ENCODE measurements at regions not wholly inside any gene's neighbourhood (a gene's known extent, or its start where the extent isn't known, plus 50 kb on each side); places are given as distances from the start of the nearest gene placed in this dataset.

- DNase-seq: no peak
Observed at GRCh38 chr7:67571026-67571545, 574.5 kb downstream of the TYW1 start.

GRCh38 chr7:67573639-67574038, 577.0 kb downstream of the TYW1 start:
- DNase-seq: no peak

- DNase-seq: no peak
Observed at GRCh38 chr7:67588631-67589030, 592.0 kb downstream of the TYW1 start.

GRCh38 chr7:67589183-67589582, 592.5 kb downstream of the TYW1 start:
- DNase-seq: no peak

- DNase-seq: no peak
Observed at GRCh38 chr7:67590649-67591048, 594.0 kb downstream of the TYW1 start.

- DNase-seq: no peak
Observed at GRCh38 chr7:67593794-67594193, 597.2 kb downstream of the TYW1 start.

GRCh38 chr7:67595431-67596180, 599.0 kb downstream of the TYW1 start:
- DNase-seq: no peak

GRCh38 chr7:67597161-67597560, 600.5 kb downstream of the TYW1 start:
- no peak for DNase-seq

GRCh38 chr7:67598469-67598868, 601.8 kb downstream of the TYW1 start:
- DNase-seq: no peak

- DNase-seq: no peak
Observed at GRCh38 chr7:67599331-67600062, 602.9 kb downstream of the TYW1 start.

- DNase-seq: no peak
Observed at GRCh38 chr7:67602246-67602887, 605.7 kb downstream of the TYW1 start.

- no peak for DNase-seq
Observed at GRCh38 chr7:67604461-67605386, 608.1 kb downstream of the TYW1 start.

GRCh38 chr7:67608806-67609205, 612.2 kb downstream of the TYW1 start:
- DNase-seq: no peak

GRCh38 chr7:67610897-67611296, 614.3 kb downstream of the TYW1 start:
- DNase-seq: no peak

- DNase-seq: no peak
Observed at GRCh38 chr7:67614843-67615242, 618.2 kb downstream of the TYW1 start.

GRCh38 chr7:67616517-67616916, 619.9 kb downstream of the TYW1 start:
- no peak for DNase-seq

- DNase-seq: no peak
Observed at GRCh38 chr7:67618556-67619162, 622.0 kb downstream of the TYW1 start.

- DNase-seq: no peak
Observed at GRCh38 chr7:67619175-67619574, 622.5 kb downstream of the TYW1 start.

GRCh38 chr7:67620216-67620933, 623.7 kb downstream of the TYW1 start:
- no peak for DNase-seq

- no peak for DNase-seq
Observed at GRCh38 chr7:67621704-67622103, 625.1 kb downstream of the TYW1 start.

- peak; percentile 14 for DNase-seq
Observed at GRCh38 chr7:67625257-67625737, 628.7 kb downstream of the TYW1 start.
